NCI-H2227 (cell line): ENCODE measurements at regions not wholly inside any gene's neighbourhood (a gene's known extent, or its start where the extent isn't known, plus 50 kb on each side); places are given as distances from the start of the nearest gene placed in this dataset.
"Not testable (repeated sequence)": the region's sequence is repeated elsewhere in the genome, so short reads cannot be mapped to it uniquely, and the experiment has no call there.

ENCODE experiments used
- DNase-seq: peaks from one replicate; lab custom pipeline; 2025; ENCODE audit not compliant: unreplicated experiment; lab: John Stamatoyannopoulos, UW

DNA sequence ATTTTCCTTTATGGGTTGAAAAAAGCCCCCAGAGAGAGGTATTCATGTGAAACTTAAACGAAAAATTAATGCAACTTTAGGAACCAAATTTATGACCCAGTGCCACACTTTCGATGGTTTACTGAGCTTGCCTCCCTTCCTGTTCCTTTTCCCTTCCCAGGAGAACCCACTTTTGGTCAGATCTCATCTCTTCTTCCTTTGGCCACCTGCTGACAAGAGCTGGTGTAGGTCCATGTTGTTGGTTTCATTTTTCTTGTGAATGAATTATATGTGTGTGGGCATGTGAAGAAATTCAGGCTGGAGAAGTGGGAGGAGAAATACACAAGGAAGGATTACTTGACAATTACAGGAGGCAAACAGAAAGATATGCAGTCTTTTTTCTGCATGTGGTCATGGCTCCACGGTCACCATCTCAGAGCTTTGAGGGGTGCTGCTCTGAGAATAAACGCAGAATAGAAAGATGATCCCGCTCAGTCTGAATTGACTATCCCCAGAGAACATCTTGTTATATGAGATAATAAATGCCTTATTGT is 111.3 kb upstream of the TCF4 start:
- DNase-seq, result no peak

DNA sequence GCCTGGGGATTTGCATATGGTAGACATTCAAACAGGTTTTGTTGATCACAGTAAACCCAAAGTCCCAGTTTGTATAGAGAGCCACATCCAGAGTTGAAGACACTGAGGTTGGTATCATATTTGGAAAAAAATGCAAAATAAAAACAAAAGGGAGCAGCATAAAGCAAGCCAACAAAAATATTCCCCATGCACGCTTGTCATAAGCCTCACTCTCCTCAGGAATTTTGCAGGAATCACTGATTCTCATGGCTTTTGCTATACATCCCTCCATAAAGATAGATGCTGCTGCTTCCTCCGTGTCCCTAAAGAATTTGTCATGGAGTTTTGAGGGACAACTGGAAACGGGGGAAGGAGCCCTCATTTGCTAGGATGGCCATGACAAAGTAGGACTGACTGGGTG is 108.8 kb upstream of the TCF4 start:
- no peak for DNase-seq

DNA sequence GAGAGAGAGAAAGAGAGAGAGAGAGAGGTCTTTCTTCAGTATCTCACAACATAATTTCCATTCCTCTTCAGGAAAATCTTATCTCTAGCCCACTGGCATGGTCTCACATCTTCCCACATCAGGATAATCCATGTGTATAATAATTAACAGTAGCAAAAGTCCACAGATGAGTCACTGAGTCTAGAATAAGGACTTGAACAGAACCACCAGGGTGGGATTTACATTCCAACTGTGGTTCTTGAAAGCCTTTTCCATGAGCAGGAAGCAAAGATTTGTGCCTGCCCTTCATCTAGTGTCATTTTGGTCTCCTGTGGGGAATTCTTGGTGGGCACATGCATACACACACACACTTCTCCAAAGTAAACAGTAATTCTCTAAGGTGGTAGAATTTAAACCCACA is 107.1 kb upstream of the TCF4 start:
- no peak for DNase-seq

DNA sequence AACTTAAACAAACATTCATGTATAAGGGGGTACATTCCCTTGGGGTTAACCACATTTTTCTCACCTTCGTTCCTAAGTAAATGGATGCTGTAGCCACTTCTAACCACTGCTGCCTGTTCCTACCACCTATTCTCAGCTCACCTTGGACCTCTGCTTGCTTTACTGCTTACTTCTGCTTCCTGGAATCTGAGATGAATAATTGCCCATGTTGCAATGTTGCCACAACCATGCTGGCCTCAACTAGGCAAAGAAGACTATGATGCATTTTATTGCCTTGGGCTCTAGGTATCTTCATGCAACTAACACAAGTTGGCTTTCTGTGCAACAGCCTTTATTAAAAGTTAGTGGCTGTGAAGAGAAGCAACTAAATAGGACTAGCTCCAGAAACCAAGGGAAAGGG is 106.3 kb upstream of the TCF4 start:
- no peak for DNase-seq

DNA sequence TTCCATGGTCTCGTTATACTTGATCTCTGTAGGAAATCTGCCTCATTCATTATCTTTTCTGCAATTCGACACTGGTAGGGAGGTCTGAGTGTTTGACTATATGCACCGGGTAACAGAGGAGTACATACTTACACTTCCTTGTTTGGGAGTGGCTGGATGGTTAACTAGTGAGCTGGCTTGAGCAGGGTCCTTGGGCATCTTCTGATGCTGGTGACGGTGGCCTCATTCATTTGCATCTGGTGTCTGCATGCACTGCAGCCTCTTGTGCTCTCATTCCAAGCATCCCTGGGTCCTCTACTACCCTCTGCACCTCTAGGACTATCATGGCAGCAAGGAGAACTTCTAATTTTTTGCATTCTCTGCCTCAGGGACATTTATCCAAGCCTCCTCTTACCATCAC is 100.0 kb upstream of the TCF4 start:
- no peak for DNase-seq

DNA sequence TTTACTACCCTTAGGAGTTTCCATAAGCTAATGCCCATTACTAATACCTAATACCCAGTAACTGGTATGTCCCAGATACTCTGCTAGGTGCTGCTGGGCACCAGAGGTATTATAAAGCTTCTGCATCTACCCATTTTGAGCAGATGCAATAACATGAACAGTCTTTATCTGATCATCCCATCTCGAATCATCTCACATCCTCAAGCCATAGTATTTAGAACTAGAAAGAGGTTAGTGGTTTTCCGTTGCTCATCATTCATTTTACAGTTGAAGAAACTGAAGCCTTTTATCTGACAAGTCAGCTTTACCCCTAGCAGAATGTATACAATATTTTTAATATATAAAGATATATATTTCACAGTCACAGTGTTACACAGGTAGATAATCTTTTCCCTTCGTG is 99.1 kb upstream of the TCF4 start:
- no peak for DNase-seq

DNA sequence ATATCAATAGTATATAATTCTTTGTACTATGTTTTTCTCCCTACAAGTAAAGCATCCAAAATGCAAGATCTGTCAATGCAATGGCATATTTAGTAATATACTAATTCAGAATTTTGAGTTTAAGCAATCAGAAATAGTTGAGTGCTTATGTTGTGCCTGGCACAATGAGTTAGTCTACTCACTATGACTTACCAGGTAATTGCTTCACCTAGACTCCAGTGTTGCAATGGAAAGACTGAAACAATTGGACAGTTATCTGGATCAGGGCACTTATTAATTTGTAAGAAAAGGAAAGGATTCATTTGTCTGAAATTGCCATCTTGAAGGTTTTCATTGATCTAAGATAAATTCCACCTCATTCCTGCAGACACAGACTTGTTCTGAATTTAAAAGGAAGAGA is 97.6 kb upstream of the TCF4 start:
- DNase-seq, result no peak

DNA sequence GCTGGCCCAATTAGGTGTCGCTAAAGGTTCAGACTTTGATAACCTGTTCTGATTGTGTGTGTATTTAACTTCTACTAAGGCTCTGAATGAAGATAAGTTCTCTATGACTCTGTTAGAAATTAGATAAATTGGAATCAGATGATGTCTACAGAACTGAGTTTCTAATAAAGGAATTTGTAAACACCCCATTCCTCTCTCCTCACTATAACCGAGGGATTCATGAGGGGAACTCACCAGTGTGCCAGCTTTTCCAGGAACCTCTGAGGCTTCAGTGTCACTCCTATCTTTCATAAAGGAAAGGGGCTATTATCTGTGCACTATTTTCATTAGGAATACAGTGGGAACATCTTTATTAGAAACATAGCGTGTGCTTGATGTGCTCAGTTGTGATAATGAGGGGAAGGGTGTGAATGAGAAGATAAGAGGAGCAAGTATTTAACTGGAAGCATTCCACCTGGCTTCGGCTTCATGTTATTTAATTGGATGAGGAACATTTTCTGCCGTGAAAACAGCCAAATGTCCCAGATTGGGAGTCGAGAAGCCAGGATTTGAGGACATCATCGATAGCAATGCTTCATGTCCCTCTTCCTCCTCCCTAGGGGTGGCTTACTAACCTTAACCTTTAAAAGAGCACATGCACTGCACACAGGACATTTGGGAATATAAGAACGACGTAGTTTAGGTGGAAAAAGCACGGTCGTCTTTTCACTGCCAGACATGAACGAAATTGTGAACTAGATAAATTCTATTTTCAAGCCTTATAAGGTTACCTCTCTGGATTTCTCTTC is 84.8 kb upstream of the TCF4 start:
- DNase-seq, result no peak

DNA sequence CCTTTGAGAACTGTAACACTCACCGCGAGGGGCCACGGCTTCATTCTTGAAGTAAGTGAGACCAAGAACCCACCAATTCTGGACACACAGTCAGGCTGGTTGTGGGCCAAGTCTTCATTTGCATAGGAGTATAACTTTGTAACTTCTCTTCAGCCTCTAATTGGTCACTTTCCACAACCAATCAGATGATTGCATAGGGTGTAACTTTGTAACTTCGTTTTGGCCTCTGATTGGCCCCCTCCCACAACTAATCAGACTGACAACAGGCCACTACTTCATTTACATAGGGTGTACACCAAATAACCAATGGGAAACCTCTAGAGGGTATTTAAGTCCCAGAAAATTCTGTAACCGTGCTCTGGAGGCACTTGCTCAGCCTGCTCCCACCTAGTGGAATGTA is 77.5 kb upstream of the TCF4 start:
- DNase-seq, result no peak

DNA sequence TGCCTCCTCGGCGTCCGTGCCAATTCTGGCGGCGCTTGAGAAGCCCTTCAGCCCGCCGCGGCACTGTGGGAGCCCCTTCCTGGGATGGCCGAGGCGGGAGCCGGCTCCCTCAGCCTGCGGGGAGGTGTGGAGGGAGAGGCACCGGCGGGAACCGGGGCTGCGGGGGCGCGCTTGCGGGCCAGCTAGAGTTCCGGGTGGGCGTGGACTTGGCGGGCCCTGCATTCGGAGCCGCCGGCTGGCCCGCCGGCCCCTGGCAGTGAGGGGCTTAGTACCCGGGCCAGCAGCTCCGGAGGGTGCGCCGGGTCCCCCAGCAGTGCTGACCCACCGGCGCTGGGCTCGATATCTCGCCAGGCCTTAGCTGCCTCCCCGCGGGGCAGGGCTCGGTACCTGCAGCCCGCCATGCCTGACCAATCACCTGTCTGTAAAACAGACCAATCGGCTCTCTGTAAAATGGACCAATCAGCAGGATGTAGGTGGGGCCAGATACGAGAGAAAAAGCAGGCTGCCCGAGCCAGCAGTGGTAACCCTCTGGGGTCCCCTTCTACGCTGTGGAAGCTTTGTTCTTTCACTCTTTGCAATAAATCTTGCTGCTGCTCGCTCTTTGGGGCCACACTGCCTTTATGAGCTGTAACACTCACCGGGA is 76.9 kb upstream of the TCF4 start:
- DNase-seq, result not testable (repeated sequence)

DNA sequence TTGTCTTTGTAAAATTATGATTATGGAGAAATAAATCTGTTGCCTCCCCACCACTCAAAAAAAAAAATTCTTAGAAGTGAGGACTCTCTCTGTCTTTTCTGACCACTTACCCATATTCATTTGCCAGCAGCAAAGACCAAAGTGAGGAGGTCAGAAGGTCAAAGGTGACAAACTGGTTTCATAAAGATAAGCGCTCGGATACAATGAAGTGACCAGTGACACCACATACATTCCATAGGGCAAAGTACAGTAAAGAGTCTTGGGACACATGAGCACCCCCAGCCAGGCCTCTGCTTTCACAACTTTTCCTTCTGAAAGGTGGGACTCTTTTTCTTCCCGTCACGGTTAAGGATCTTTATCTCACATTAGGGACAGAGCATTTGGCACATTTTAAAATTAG is 75.9 kb upstream of the TCF4 start:
- no peak for DNase-seq

DNA sequence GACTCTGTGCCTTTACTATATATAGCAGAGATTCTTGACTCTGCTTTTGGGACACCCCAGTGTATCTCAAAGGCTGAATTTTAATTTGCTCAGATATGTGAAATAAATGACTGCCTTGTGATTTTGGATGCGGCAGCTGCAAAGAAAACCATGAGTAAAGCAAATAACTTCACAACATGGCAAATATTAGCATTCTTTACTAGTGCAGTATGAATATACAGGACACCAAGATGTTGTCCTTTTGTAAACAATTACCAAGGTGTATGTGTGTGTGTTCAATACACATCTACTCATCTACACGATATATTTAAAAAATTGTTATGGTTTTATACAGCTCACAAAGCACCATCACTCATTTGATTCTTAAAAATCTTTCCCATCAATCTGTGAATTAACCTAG is 70.6 kb upstream of the TCF4 start:
- no peak for DNase-seq

DNA sequence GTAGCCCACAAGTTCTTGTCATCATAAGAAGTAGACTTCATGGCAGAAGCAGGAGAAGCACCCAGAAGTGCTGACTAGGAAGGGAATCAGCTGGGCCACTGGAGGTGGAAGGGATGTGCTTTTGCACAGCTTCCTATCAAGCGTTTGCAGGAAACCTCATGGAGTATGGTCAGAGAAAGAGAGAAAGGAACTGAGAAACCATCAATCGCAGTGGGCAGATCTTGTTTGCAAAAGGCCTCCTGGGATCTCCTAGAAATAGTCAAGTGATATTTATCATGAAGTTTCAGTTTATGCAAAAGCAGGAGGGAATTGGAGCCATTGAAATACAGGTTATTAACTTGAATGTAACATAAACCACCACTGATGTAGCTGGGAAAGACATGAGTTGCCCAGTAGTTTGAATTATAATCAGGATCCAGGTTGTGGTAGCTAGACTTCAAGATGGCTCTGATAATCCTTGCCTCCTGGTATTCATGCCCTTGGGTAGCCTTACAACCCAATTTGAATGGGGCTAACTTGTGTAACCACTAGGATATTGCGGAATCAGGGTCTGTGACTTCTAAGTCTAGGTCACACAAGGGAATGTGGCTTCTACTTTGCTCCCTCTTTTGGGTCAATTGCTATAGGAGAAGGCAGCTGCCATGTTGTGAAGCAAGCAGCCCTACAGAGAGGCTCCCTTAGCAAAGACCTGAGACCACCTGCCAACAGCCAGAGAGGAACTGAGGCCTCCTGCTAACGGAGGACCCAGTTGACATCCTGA is 69.8 kb upstream of the TCF4 start:
- no peak for DNase-seq

DNA sequence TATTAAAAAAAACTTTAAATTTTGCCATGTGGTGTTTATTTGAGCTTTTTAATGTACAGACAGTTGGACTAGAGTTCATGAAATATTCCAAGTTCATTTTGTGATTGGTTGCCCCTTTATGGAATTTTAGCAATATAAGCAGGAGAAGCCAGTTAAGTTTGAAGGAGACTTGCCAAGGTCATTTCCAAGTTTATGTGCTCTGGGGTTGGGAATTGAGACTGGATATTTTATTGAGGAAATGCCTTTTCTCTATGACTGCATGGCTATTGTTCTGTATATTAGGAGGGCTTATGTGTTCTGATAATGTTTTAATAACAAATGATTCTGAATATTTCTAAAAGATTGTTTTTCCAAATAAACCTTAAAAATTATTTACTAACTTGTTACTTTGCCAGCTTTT is 67.0 kb upstream of the TCF4 start:
- DNase-seq, result no peak

DNA sequence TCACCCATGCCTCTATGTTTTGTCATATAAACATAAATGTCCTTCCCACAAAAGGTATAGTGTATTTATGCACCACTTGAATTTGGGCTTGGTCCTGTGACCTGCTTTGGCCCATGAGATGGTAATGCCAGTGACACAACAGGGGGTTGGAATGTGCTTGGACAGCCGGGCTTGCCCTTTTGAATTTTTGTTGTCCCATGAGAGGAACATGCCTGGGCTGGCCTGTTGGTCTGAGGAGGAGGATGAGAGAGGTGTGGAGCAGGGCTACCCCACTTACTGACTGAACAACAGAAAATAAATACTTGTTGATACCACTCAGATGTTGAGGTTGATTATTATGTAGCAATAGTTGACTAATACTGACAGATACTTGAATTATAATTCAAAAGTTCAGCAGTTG is 63.2 kb upstream of the TCF4 start:
- no peak for DNase-seq

DNA sequence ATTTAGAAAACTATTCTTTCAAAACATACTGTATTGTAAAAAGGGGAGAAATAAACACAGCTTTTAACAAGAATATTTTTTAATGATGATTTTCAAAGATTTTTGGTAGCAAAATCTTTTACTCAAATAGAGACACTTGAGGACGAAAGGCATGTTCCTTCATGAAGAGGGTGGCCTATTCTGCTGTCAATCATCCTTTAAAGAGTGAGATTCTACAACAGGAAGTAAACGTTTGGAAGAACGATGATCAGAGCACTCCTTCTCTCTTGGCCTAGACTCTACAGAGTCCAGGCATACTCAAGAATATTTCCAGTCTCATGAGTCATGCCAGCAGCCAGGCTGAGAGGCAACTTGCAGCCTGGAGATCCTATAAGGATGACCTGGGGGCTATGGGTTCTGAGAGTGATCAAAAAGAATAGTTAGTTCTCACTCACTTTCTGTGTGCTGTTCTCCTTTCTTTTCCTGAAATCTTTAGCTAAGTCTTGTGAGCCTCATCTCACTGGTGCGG is 62.4 kb upstream of the TCF4 start:
- no peak for DNase-seq

DNA sequence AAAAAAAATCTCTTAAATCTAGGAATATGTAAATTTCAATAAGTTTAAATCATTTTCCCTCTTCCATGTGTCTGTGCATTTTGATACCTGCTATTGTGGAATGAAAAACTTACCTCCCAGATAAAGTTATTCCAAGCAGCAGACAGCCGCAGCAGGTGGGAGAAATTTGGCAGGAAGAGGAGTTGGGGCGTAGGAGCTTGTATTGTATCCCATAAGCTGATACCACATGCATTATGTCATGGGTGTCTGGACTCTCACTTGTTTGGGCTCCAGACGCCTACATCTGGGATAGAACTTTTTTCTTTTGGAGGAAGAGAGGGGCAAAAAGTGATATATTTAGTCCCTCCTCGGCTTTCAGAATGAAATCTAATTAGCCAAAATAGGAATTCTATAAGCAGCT is 59.3 kb upstream of the TCF4 start:
- no peak for DNase-seq

DNA sequence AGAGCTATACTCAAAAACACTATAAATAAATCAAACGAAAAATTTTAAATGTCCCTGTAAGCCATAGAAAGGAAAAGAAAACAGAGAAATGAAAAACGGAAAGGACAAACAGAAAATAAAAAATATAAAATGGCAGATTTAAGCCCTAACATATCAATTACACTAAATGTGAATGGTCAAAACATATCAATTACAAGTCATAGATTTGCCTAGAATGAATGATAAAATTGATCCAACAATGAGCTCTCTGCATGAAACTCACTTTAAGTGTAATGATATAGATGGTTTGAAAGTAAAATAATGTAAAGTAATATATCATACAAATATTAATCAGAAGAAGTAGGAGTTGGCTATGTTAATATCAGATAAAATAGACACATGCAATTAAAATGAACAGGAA is 54.2 kb upstream of the TCF4 start:
- no peak for DNase-seq

DNA sequence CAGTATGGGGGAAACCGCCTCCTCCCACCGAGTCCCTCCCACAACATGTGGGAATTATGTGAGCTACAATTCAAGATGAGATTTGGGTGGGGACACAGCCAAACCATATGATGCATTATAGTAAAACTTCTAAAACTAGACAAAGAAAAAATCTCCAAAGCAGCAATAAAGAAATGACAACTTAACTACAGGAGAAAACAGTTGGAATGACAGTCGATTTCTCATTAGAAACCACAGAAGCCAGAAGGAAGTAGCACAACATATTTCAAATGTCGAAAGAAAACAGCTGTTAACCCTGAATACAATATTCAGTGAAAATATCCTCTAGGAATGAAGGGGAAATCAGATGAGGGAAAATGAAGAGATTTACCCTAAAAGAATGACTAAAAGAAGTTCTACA is 53.5 kb upstream of the TCF4 start:
- no peak for DNase-seq
